ENCODE measurements at regions not wholly inside any gene's neighbourhood (a gene's known extent, or its start where the extent isn't known, plus 50 kb on each side); places are given as distances from the start of the nearest gene placed in this dataset.

GRCh38 chr16:74030000-74030706 is 266.5 kb upstream of the PSMD7 start:
- H3K9ac ChIP-seq (ENCODE audit: insufficient read depth, low read depth, low read length) = no peak overlapping the region
- H3K27me3 ChIP-seq (ENCODE audit: control insufficient read depth in 1 of 2, insufficient read depth in 2 of 2, low read length in 2 of 2) = peaks cover 0 to 29% of the 10 kb centered on the region in 2 experiments; a peak in 4 of 5 replicates
- H3K27ac ChIP-seq (ENCODE audit: extremely low read length, insufficient read depth, low read length) = no peak overlapping the region
- H3K9me3 ChIP-seq (ENCODE audit: low read length) = no peaks in the 10 kb centered on the region
- BruUV-seq (replicated peaks) = no TSS peak
- no peaks in the 10 kb centered on the region for H3K79me2 ChIP-seq (ENCODE audit: insufficient read depth, low read length)
- H3K4me3 ChIP-seq (replicated peaks in 1 of 3; ENCODE audit: insufficient read depth in 1 of 3, low read depth in 2 of 3, low read length in 3 of 3) = no peak overlapping the region
- H2AFZ ChIP-seq (ENCODE audit: low read length) = no peak overlapping the region
- in situ Hi-C loops (cut with HindIII; ENCODE audit: extremely low pct_ligation_motif_present, low pct_unique_long_range_greater_than_20kb) = no loop called here
- no peak overlapping the region for H3K4me2 ChIP-seq (ENCODE audit: low read depth, low read length)
- intact Hi-C loops (cut with micrococcal nuclease; ENCODE audit: unreplicated experiment) = no loop called here
- H4K20me1 ChIP-seq (ENCODE audit: insufficient read depth, low read length) = no peaks in the 10 kb centered on the region
- no peaks in the 10 kb centered on the region for H3K4me1 ChIP-seq (ENCODE audit: insufficient read depth, low read length)
- ChIA-PET POLR2A (no interaction called here), CTCF (ENCODE audit: low intra/inter-chr PET ratio, low total read pairs) (no interaction called here)
- FAIRE-seq (no peak), DNase-seq (ENCODE audit: low spot score) (no peak), ATAC-seq (no peak)
- TF ChIP-seq CENPBD1 (CRISPR knock-in tag; IDR thresholded peaks at IDR 0.05; ENCODE audit: borderline replicate concordance, low read depth) (no peak), MZF1 (CRISPR knock-in tag; IDR thresholded peaks at IDR 0.05; ENCODE audit: borderline replicate concordance) (no peak)
- no peaks in the 10 kb centered on the region for H3K36me3 ChIP-seq (replicated peaks in 1 of 2; ENCODE audit: control insufficient read depth in 1 of 2, insufficient read depth in 2 of 2, low read length in 2 of 2)
- WGBS (ENCODE audit: low lambda C conversion rate) = 26% methylated on average over 9 of the region's 10 CpGs

GRCh38 chr16:74029115-74029792 is 267.4 kb upstream of the PSMD7 start:
- ATAC-seq = no peak
- TF ChIP-seq SRSF9 (IDR thresholded peaks at IDR 0.05; ENCODE audit: borderline replicate concordance, insufficient read depth, low read depth, low read length, poor library complexity, severe bottlenecking) (no peak), ZC3H13 (CRISPR knock-in tag; IDR thresholded peaks at IDR 0.05) (no peak), ZNF761 (CRISPR knock-in tag; conservative IDR thresholded peaks at IDR 0.05) (no peak), NR2F1 (CRISPR knock-in tag; IDR thresholded peaks at IDR 0.05) (no peak), MIER3 (CRISPR knock-in tag; IDR thresholded peaks at IDR 0.05; ENCODE audit: borderline replicate concordance) (no peak), SNAPC4 (CRISPR knock-in tag; IDR thresholded peaks at IDR 0.05) (no peak)

More at GRCh38 chr16:74029115-74029792, 267.4 kb upstream of the PSMD7 start:
- H4K20me1 ChIP-seq (ENCODE audit: insufficient read depth, low read length) = no peaks in the 10 kb centered on the region
- no peaks in the 10 kb centered on the region for H3K36me3 ChIP-seq (replicated peaks in 1 of 2; ENCODE audit: control insufficient read depth in 1 of 2, insufficient read depth in 2 of 2, low read length in 2 of 2)
- WGBS (ENCODE audit: low lambda C conversion rate) = 14% methylated on average over 9 of the region's 9 CpGs
- ChIA-PET POLR2A (no interaction called here), CTCF (ENCODE audit: low intra/inter-chr PET ratio, low total read pairs) (no interaction called here)
- BruUV-seq (replicated peaks) = no TSS peak
- H3K79me2 ChIP-seq (ENCODE audit: insufficient read depth, low read length) = no peaks in the 10 kb centered on the region
- intact Hi-C loops (cut with micrococcal nuclease; ENCODE audit: unreplicated experiment) (no loop called here), in situ Hi-C loops (cut with HindIII; ENCODE audit: extremely low pct_ligation_motif_present, low pct_unique_long_range_greater_than_20kb) (no loop called here)
- H3K27me3 ChIP-seq (ENCODE audit: control insufficient read depth in 1 of 2, insufficient read depth in 2 of 2, low read length in 2 of 2) = peaks cover 0 to 30% of the 10 kb centered on the region in 2 experiments; a peak in 4 of 5 replicates
- H3K9me3 ChIP-seq (ENCODE audit: low read length) = no peaks in the 10 kb centered on the region
- H3K27ac ChIP-seq (ENCODE audit: extremely low read length, insufficient read depth, low read length) = no peak overlapping the region
- no peak overlapping the region for H3K9ac ChIP-seq (ENCODE audit: insufficient read depth, low read depth, low read length)
- DNase-seq (ENCODE audit: low spot score) (no peak), FAIRE-seq (no peak)
- H3K4me1 ChIP-seq (ENCODE audit: insufficient read depth, low read length) = no peaks in the 10 kb centered on the region
- no peak overlapping the region for H3K4me3 ChIP-seq (replicated peaks in 1 of 3; ENCODE audit: insufficient read depth in 1 of 3, low read depth in 2 of 3, low read length in 3 of 3)
- no peak overlapping the region for H3K4me2 ChIP-seq (ENCODE audit: low read depth, low read length)
- no peak overlapping the region for H2AFZ ChIP-seq (ENCODE audit: low read length)

Data from HepG2 (cell line).